ENCODE measurements at regions not wholly inside any gene's neighbourhood (a gene's known extent, or its start where the extent isn't known, plus 50 kb on each side); places are given as distances from the start of the nearest gene placed in this dataset.

DNA sequence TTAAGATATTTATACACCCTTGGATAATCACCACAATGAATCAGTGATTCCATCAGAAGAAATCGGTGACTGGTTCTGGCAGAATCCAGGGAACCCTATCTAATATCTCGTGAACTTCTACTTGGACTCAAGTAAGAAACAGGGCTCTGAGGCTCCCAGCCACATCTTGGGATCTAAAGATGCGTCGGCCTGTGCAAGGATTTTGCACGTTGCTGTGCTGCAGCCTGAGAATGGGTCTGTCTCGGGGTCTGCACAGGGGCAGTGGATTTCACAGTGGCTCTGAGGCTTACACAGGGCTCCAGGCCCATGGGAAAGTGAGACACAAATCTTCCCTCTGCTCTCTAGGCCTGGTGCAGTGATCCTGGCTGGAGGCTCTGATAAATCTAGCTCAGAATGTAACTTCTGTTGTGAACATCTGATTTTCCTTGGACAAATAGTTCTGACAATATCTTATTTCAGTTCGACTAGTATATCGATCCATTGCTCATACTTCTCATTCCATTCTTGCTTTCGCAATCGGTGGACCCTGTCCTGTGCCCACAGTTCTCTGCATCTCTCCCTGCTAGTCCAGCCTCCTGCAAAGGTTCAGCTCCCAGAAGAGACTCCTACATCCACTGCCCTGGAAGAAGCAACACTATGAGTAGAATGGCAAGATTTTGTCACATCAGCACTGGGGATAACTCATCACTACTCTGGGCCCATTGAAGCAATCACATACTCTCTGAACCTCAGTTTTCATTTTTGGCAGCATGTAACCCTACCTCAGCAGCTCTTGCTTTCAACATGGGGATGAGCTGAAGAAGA is 105.5 kb upstream of the TOP3B start:
- 87 to 89% methylated on average over 10 of the region's 10 CpGs for WGBS, 2 donors
- no peak overlapping the region for H3K4me3 ChIP-seq (ENCODE audit: low read depth, poor library complexity, severe bottlenecking)
- intact Hi-C loops (cut with DNase I; ENCODE audit: low total_unique reads) = no loop called here
- TF ChIP-seq POLR2A (IDR thresholded peaks at IDR 0.05) = no peak
- TF ChIP-seq, protein P1, sequence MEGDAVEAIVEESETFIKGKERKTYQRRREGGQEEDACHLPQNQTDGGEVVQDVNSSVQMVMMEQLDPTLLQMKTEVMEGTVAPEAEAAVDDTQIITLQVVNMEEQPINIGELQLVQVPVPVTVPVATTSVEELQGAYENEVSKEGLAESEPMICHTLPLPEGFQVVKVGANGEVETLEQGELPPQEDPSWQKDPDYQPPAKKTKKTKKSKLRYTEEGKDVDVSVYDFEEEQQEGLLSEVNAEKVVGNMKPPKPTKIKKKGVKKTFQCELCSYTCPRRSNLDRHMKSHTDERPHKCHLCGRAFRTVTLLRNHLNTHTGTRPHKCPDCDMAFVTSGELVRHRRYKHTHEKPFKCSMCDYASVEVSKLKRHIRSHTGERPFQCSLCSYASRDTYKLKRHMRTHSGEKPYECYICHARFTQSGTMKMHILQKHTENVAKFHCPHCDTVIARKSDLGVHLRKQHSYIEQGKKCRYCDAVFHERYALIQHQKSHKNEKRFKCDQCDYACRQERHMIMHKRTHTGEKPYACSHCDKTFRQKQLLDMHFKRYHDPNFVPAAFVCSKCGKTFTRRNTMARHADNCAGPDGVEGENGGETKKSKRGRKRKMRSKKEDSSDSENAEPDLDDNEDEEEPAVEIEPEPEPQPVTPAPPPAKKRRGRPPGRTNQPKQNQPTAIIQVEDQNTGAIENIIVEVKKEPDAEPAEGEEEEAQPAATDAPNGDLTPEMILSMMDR (IDR thresholded peaks at IDR 0.05) = no peak
- DNase-seq (ENCODE audit: low spot score in 2 of 2) = no peak

DNA sequence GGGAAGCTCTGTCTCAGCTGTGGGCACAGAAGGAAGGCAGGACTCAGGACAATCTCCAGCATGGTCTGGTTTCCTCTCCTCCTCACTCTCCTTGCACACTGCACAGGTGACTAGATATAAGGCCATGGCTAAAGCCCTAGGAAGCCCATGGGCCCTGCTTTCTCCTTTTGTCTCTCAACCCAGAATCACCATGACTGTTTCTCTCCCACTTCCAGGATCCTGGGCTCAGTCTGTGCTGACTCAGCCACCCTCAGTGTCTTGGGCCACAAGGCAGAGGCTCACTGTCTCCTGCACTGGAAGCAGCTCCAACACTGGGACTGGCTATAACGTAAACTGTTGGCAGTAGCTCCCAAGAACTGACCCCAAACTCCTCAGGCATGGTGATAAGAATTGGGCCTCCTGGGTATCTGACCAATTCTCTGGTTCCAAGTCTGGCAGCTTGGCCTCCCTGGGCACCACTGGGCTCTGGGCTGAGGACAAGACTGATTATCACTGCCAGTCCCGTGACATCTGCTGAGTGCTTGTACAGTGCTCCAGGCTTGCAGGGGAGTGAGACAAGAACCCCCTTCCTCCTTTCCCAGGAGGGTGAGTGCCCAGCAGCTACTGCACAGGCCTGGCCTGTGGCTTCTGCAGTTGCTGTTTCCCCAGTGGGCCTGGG is 104.0 kb upstream of the TOP3B start:
- intact Hi-C loops (cut with DNase I; ENCODE audit: low total_unique reads) = no loop called here
- H3K4me3 ChIP-seq (ENCODE audit: low read depth, poor library complexity, severe bottlenecking) = no peak overlapping the region
- TF ChIP-seq POLR2A (IDR thresholded peaks at IDR 0.05) = no peak
- TF ChIP-seq, protein P1 (IDR thresholded peaks at IDR 0.05) = no peak
- DNase-seq (ENCODE audit: low spot score in 2 of 2) = no peak
- 68 to 100% methylated on average over 2 of the region's 2 CpGs for WGBS, 2 donors

DNA sequence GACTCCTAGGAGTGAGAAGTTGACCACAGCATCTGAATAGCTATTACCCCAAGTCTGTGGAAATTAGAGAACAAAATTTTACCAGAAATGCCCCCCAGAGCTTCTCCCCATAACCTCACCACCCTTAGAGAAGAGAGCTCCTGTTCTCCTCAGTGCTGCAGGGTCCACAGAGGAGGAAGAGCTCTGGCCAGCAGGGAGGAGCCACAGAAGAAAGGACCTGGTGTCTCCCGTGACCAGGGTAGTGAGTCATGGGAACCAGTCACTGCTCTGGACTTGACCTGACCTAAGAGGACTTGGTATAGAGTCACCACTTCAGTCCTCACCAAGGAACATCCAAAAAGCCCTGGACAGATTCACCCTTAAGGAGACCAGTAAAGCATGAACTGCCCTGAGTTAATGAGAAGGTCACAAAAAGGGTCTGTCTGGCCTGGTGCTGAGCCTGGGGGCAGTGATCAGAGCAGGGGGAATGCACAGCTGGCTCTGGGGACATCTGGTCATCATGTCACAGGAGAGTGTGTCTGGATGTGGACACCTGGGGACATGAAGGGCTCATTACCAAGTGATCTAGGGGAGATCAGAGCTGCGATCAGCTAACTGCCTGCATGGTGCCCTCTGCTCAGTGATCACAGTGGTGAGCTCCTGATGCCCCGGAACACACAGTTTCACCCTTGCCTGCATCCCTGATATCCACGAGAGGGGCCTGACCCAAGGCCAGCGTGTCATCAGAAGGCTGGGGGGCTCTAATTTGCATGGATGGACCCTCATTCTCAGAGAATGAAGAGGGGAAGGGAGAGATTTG is 103.3 kb upstream of the TOP3B start:
- no peak for DNase-seq (ENCODE audit: low spot score in 2 of 2)
- intact Hi-C loops (cut with DNase I; ENCODE audit: low total_unique reads) = no loop called here
- WGBS, 2 donors = 71 to 74% methylated on average over 4 to 5 of the region's 5 CpGs
- TF ChIP-seq POLR2A (IDR thresholded peaks at IDR 0.05) = no peak
- TF ChIP-seq, protein P1 (IDR thresholded peaks at IDR 0.05) = no peak
- no peak overlapping the region for H3K4me3 ChIP-seq (ENCODE audit: low read depth, poor library complexity, severe bottlenecking)

DNA sequence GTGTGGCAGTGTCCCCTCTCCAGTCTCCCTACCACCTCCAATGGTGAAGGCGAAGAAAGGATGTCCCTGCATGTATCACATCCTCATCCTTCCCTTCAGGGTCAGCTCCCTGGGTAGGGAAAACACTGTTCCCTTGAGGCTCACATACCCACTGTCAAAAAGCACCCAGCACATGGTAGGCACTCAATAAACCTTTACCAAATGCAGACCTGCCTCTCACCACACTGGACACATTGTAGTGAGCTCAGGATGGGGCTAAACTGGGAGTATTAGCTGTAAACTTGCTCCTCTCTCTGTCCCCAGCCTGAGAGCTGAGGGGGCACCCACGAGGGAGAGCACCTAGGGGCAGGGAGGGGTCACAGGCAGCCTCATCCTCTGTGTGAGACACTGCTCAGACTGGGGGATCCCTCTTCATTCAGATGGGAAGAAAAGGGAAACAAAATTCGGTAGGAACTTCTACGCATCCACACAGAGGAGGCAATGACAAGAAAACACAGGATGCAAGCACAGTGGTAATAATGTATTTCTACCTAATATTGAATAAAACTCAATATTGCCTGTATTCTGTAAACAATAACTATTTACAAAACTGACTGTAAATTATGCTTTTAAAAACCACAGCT is 101.6 kb upstream of the TOP3B start:
- no peak for TF ChIP-seq POLR2A (IDR thresholded peaks at IDR 0.05)
- TF ChIP-seq, protein P1 (IDR thresholded peaks at IDR 0.05) = no peak
- no peak overlapping the region for H3K4me3 ChIP-seq (ENCODE audit: low read depth, poor library complexity, severe bottlenecking)
- 39 to 40% methylated on average over 4 of the region's 4 CpGs for WGBS, 2 donors
- intact Hi-C loops (cut with DNase I; ENCODE audit: low total_unique reads) = no loop called here
- no peak for DNase-seq (ENCODE audit: low spot score in 2 of 2)

DNA sequence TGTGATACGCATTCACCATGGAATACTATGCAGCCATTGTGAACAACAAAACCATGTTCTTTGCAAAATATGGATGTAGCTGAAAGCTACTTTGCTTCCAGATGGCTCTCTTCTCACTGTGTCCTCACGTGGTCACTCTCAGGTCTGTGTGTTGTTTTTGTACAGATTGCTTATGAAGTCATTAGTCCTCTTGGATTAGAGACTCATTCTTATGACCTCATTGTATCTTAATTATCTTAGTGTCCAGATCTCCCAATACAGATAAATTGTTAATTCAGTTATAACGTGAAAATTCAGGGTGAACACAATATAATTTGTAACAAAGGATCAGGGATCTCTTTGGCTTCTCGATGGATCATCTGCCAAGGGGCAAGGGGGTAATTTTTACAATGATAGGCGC is 100.4 kb upstream of the TOP3B start:
- H3K4me3 ChIP-seq (ENCODE audit: low read depth, poor library complexity, severe bottlenecking) = no peak overlapping the region
- WGBS, 2 donors = 59 to 70% methylated on average over 5 of the region's 5 CpGs
- no peak for TF ChIP-seq POLR2A (IDR thresholded peaks at IDR 0.05)
- TF ChIP-seq, protein P1 (IDR thresholded peaks at IDR 0.05) = no peak
- intact Hi-C loops (cut with DNase I; ENCODE audit: low total_unique reads) = no loop called here
- no peak for DNase-seq (ENCODE audit: low spot score in 2 of 2)

Measured in lower leg skin (tissue), 4 donors.